ENCODE measurements at regions not wholly inside any gene's neighbourhood (a gene's known extent, or its start where the extent isn't known, plus 50 kb on each side); places are given as distances from the start of the nearest gene placed in this dataset.

DNA sequence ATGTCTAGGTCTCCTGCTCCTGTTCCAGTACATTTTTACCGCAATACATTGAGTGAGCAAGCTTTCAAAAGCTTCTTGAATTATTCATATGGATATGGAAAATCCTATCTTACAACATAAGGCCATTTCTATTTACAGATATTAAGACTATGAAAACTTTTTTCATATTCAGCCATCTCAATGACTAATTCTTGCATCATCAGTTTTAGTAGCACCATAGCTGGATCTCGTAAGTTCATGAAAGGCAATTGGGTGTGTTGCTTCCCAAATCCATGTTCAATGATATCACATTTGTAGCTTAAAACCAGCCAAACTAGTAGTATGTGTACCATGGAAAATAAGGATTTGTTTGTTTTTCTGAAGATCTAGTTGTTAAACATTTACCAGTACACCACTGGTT lies 118.3 kb upstream of the GABRA2 start:
- intact Hi-C loops (cut with micrococcal nuclease; ENCODE audit: unreplicated experiment), result no loop called here
- no peaks in the 10 kb centered on the region for H3K27me3 ChIP-seq (replicated peaks; ENCODE audit: insufficient read depth, low read depth, low read length, poor library complexity)
- ChIA-PET POLR2A (ENCODE audit: low non-redundant PET) (no interaction called here), CTCF (no interaction called here)
- DNase-seq (ENCODE audit: low spot score), result peak; percentile 10
- H3K27ac ChIP-seq (ENCODE audit: low read depth, low read length, poor library complexity, severe bottlenecking), result no peak overlapping the region
- H3K9me3 ChIP-seq (ENCODE audit: low read depth, low read length, poor library complexity, severe bottlenecking), result no peaks in the 10 kb centered on the region
- no peaks in the 10 kb centered on the region for H3K36me3 ChIP-seq (ENCODE audit: insufficient read depth, low read length, poor library complexity, severe bottlenecking)
- no peak overlapping the region for H3K4me3 ChIP-seq (ENCODE audit: low read depth, low read length, poor library complexity, severe bottlenecking)
- no TSS peak for BruUV-seq (replicated peaks)
- H3K4me1 ChIP-seq (ENCODE audit: insufficient read depth, low read length, poor library complexity, severe bottlenecking), result peaks cover 13% of the 10 kb centered on the region
- TF ChIP-seq, protein P1, sequence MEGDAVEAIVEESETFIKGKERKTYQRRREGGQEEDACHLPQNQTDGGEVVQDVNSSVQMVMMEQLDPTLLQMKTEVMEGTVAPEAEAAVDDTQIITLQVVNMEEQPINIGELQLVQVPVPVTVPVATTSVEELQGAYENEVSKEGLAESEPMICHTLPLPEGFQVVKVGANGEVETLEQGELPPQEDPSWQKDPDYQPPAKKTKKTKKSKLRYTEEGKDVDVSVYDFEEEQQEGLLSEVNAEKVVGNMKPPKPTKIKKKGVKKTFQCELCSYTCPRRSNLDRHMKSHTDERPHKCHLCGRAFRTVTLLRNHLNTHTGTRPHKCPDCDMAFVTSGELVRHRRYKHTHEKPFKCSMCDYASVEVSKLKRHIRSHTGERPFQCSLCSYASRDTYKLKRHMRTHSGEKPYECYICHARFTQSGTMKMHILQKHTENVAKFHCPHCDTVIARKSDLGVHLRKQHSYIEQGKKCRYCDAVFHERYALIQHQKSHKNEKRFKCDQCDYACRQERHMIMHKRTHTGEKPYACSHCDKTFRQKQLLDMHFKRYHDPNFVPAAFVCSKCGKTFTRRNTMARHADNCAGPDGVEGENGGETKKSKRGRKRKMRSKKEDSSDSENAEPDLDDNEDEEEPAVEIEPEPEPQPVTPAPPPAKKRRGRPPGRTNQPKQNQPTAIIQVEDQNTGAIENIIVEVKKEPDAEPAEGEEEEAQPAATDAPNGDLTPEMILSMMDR (conservative IDR thresholded peaks at IDR 0.05; ENCODE audit: low read depth, low read length), result no peak
- TF ChIP-seq EZH2 (IDR thresholded peaks at IDR 0.05; ENCODE audit: borderline replicate concordance, low read depth, low read length, poor library complexity, severe bottlenecking), result no peak

DNA sequence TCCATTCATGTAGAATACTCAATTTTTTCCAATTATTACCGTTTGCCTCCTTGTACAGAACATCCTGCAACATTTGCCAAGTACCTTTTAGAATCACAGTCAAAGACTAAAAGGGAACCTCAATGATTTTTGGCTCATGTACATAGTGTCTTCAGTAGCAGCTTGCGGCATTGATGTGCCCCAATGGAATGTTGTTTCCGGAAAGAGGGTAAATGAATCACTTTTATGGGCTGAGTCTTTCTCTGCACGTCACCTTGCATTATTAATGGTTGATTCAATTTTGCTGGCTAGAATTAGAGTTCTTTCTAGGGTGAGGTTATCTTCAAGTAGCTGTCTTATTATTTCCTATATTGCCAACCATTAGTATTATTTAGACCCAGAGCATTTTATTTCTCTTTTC lies 116.9 kb upstream of the GABRA2 start:
- H3K27ac ChIP-seq (ENCODE audit: low read depth, low read length, poor library complexity, severe bottlenecking), result no peak overlapping the region
- H3K9me3 ChIP-seq (ENCODE audit: low read depth, low read length, poor library complexity, severe bottlenecking), result no peaks in the 10 kb centered on the region
- peaks cover 13% of the 10 kb centered on the region for H3K4me1 ChIP-seq (ENCODE audit: insufficient read depth, low read length, poor library complexity, severe bottlenecking)
- TF ChIP-seq, protein P1 (conservative IDR thresholded peaks at IDR 0.05; ENCODE audit: low read depth, low read length), result no peak
- no peak for TF ChIP-seq EZH2 (IDR thresholded peaks at IDR 0.05; ENCODE audit: borderline replicate concordance, low read depth, low read length, poor library complexity, severe bottlenecking)
- H3K4me3 ChIP-seq (ENCODE audit: low read depth, low read length, poor library complexity, severe bottlenecking), result no peak overlapping the region
- H3K36me3 ChIP-seq (ENCODE audit: insufficient read depth, low read length, poor library complexity, severe bottlenecking), result no peaks in the 10 kb centered on the region
- no TSS peak for BruUV-seq (replicated peaks)
- ChIA-PET POLR2A (ENCODE audit: low non-redundant PET) (no interaction called here), CTCF (no interaction called here)
- no peaks in the 10 kb centered on the region for H3K27me3 ChIP-seq (replicated peaks; ENCODE audit: insufficient read depth, low read depth, low read length, poor library complexity)
- intact Hi-C loops (cut with micrococcal nuclease; ENCODE audit: unreplicated experiment), result no loop called here
- peak; percentile 77 for DNase-seq (ENCODE audit: low spot score)

- ChIA-PET POLR2A (ENCODE audit: low non-redundant PET) (no interaction called here), CTCF (no interaction called here)
- no TSS peak for BruUV-seq (replicated peaks)
- no peak for DNase-seq (ENCODE audit: low spot score)
- H3K4me3 ChIP-seq (ENCODE audit: low read depth, low read length, poor library complexity, severe bottlenecking), result no peak overlapping the region
- no peaks in the 10 kb centered on the region for H3K9me3 ChIP-seq (ENCODE audit: low read depth, low read length, poor library complexity, severe bottlenecking)
- H3K27ac ChIP-seq (ENCODE audit: low read depth, low read length, poor library complexity, severe bottlenecking), result no peak overlapping the region
- TF ChIP-seq, protein P1 (conservative IDR thresholded peaks at IDR 0.05; ENCODE audit: low read depth, low read length), result no peak
- TF ChIP-seq EZH2 (IDR thresholded peaks at IDR 0.05; ENCODE audit: borderline replicate concordance, low read depth, low read length, poor library complexity, severe bottlenecking), result no peak
- no peaks in the 10 kb centered on the region for H3K27me3 ChIP-seq (replicated peaks; ENCODE audit: insufficient read depth, low read depth, low read length, poor library complexity)
- intact Hi-C loops (cut with micrococcal nuclease; ENCODE audit: unreplicated experiment), result no loop called here
- H3K36me3 ChIP-seq (ENCODE audit: insufficient read depth, low read length, poor library complexity, severe bottlenecking), result no peaks in the 10 kb centered on the region
- H3K4me1 ChIP-seq (ENCODE audit: insufficient read depth, low read length, poor library complexity, severe bottlenecking), result peaks cover 13% of the 10 kb centered on the region
These were observed 115.2 kb upstream of the GABRA2 start for GRCh38 chr4:46505131-46505530.

Data from A673 (cell line).